H1 (cell line): ENCODE measurements at regions not wholly inside any gene's neighbourhood (a gene's known extent, or its start where the extent isn't known, plus 50 kb on each side); places are given as distances from the start of the nearest gene placed in this dataset.

Experiments used
- CTCF ChIA-PET: fragments of 300-600 bp; sonication (Branson Sonifier 250); formaldehyde crosslinking; loops from one replicate; lab custom pipeline; 2021; ENCODE audit not compliant: partially characterized antibody; lab: Charles Lee
- POLR2A ChIA-PET: fragments of 300-600 bp; sonication (Branson Sonifier 250); formaldehyde crosslinking; loops from one replicate; lab custom pipeline; 2021; ENCODE audit warnings: inconsistent platforms; ENCODE audit not compliant: partially characterized antibody; lab: Charles Lee
- DNase-seq, 2 experiments: peaks; one replicate each; pipeline versions ENCODE4 v3.0.0 to v3.0.0-alpha.2; 2010 to 2022; ENCODE audit warnings: low spot score in 2 of 2, low read depth in 1 of 2, mixed read lengths in 1 of 2
- FAIRE-seq: peaks from 2 replicates; lab custom pipeline; 2011; peaks lifted over from hg19 to GRCh38; lab: Jason Lieb, UNC
- H2AFZ ChIP-seq: 2 replicates; pipeline ENCODE4 v1.8.1; 2012; ENCODE audit warnings: low read length, inconsistent platforms
- H2AK5ac ChIP-seq: 2 replicates; pipeline ENCODE4 v1.6.1; 2013; ENCODE audit warnings: low read depth, low read length
- H2BK120ac ChIP-seq: replicated peaks from 2 replicates; pipeline ENCODE3; 2013; ENCODE audit warnings: low read depth, low read length, inconsistent platforms
- H2BK12ac ChIP-seq: 2 replicates; pipeline ENCODE4 v1.6.1; 2013; ENCODE audit warnings: low read depth, low read length
- H2BK15ac ChIP-seq: 2 replicates; pipeline ENCODE4 v1.6.1; 2013; ENCODE audit warnings: low read length
- H2BK20ac ChIP-seq: 2 replicates; pipeline ENCODE4 v1.6.1; 2013; ENCODE audit warnings: low read length
- H2BK5ac ChIP-seq: 2 replicates; pipeline ENCODE4 v1.6.1; 2013; ENCODE audit warnings: low read depth, low read length
- H3K14ac ChIP-seq: 2 replicates; pipeline ENCODE4 v1.6.1; 2013; ENCODE audit warnings: inconsistent platforms; ENCODE audit not compliant: insufficient read length
- H3K18ac ChIP-seq: 2 replicates; pipeline ENCODE4 v1.6.1; 2013; ENCODE audit warnings: low read length; ENCODE audit errors: extremely low read depth
- H3K23ac ChIP-seq: 2 replicates; pipeline ENCODE4 v1.6.1; 2013; ENCODE audit warnings: inconsistent platforms; ENCODE audit not compliant: insufficient read length
- H3K23me2 ChIP-seq: 2 replicates; pipeline ENCODE4 v1.6.1; 2013; ENCODE audit warnings: low read depth, low read length
- H3K27ac ChIP-seq: 2 replicates; pipeline ENCODE4 v1.6.1; 2011; ENCODE audit warnings: low read depth, low read length, inconsistent platforms
- H3K27me3 ChIP-seq, 4 experiments: replicated peaks in 1 of 4; 1 replicate in 1 of 4; 2 replicates in 3 of 4; pipeline versions ENCODE4 v1.6.1 to v1.8.1; 2011 to 2013; ENCODE audit warnings: low read length in 3 of 4, mild to moderate bottlenecking in 3 of 4, inconsistent platforms in 2 of 4, mixed read lengths in 2 of 4, moderate library complexity in 1 of 4; ENCODE audit not compliant: control insufficient read depth in 3 of 4, insufficient read depth in 3 of 4; ENCODE audit errors: extremely low read depth in 1 of 4
- H3K36me3 ChIP-seq, 4 experiments: 2 replicates each; pipeline versions ENCODE4 v1.6.1 to v1.8.1; 2011 to 2013; ENCODE audit warnings: mild to moderate bottlenecking in 4 of 4, low read length in 3 of 4, moderate library complexity in 2 of 4, control low read depth in 1 of 4, inconsistent platforms in 1 of 4; ENCODE audit not compliant: insufficient read depth in 4 of 4, control insufficient read depth in 2 of 4
- H3K4ac ChIP-seq: replicated peaks from 2 replicates; pipeline ENCODE3; 2013; ENCODE audit warnings: low read length, low read depth, mixed read lengths, inconsistent platforms; ENCODE audit not compliant: insufficient read length
- H3K4me1 ChIP-seq, 4 experiments: replicated peaks in 1 of 4; 1 replicate in 1 of 4; 2 replicates in 3 of 4; pipeline versions ENCODE4 v1.6.1 to v1.8.1; 2011 to 2013; ENCODE audit warnings: low read length in 3 of 4, inconsistent platforms in 2 of 4, mixed read lengths in 1 of 4; ENCODE audit not compliant: insufficient read depth in 4 of 4, control insufficient read depth in 3 of 4
- H3K4me2 ChIP-seq, 2 experiments: 2 replicates each; pipeline versions ENCODE4 v1.6.1 to v1.8.1; 2011 to 2013; ENCODE audit warnings: low read depth in 2 of 2, low read length in 2 of 2, control low read depth in 1 of 2, inconsistent platforms in 1 of 2, mild to moderate bottlenecking in 1 of 2; ENCODE audit not compliant: insufficient read depth in 1 of 2
- H3K4me3 ChIP-seq, 4 experiments: fragments of 200-600, 300-600 bp in 1 of 4; sonication (generic), shearing (Covaris generic), sonication (Bioruptor Twin) in 1 of 4; 2 replicates each; pipeline versions ENCODE4 v1.5.1 to v1.8.1; 2011 to 2016; ENCODE audit warnings: low read length in 4 of 4, low read depth in 3 of 4, control low read depth in 2 of 4, inconsistent platforms in 2 of 4, mild to moderate bottlenecking in 2 of 4, mixed read lengths in 1 of 4, moderate library complexity in 1 of 4; ENCODE audit not compliant: insufficient read depth in 2 of 4; ENCODE audit errors: extremely low read depth in 1 of 4
- H3K56ac ChIP-seq: replicated peaks from 2 replicates; pipeline ENCODE3; 2013; ENCODE audit warnings: low read depth, mild to moderate bottlenecking, mixed read lengths, low read length, inconsistent platforms; ENCODE audit not compliant: insufficient read length
- H3K79me1 ChIP-seq: 2 replicates; pipeline ENCODE4 v1.6.1; 2013; ENCODE audit warnings: low read depth, low read length, control low read depth
- H3K79me2 ChIP-seq, 2 experiments: 2 replicates each; pipeline versions ENCODE4 v1.6.1 to v1.8.1; 2012 to 2013; ENCODE audit warnings: low read length in 2 of 2, mild to moderate bottlenecking in 2 of 2, inconsistent platforms in 1 of 2; ENCODE audit not compliant: insufficient read depth in 2 of 2, control insufficient read depth in 1 of 2
- H3K9ac ChIP-seq, 4 experiments: replicated peaks in 1 of 4; 1 replicate in 1 of 4; 2 replicates in 3 of 4; pipeline versions ENCODE4 v1.6.1 to v1.8.1; 2011 to 2013; ENCODE audit warnings: low read depth in 3 of 4, low read length in 3 of 4, control low read depth in 2 of 4, mild to moderate bottlenecking in 2 of 4, moderate library complexity in 2 of 4, inconsistent platforms in 1 of 4; ENCODE audit errors: extremely low read depth in 1 of 4
- H3K9me3 ChIP-seq, 2 experiments: 2 replicates each; pipeline versions ENCODE4 v1.6.1 to v1.8.1; 2012 to 2013; ENCODE audit warnings: mild to moderate bottlenecking in 2 of 2, moderate library complexity in 2 of 2, control low read depth in 1 of 2, inconsistent platforms in 1 of 2, low read depth in 1 of 2, low read length in 1 of 2, mixed read lengths in 1 of 2; ENCODE audit not compliant: insufficient read depth in 2 of 2
- H4K20me1 ChIP-seq, 2 experiments: replicated peaks in 1 of 2; 2 replicates each; pipeline versions ENCODE3 to v1.8.1; 2011 to 2013; ENCODE audit warnings: inconsistent platforms in 2 of 2, low read length in 2 of 2, mild to moderate bottlenecking in 1 of 2; ENCODE audit not compliant: insufficient read depth in 2 of 2, control insufficient read depth in 1 of 2
- H4K5ac ChIP-seq: 2 replicates; pipeline ENCODE4 v1.6.1; 2013; ENCODE audit warnings: low read length, low read depth, mixed read lengths, inconsistent platforms; ENCODE audit not compliant: insufficient read length
- H4K8ac ChIP-seq: 2 replicates; pipeline ENCODE4 v1.8.0; 2013; ENCODE audit warnings: mild to moderate bottlenecking, moderate library complexity, low read length, inconsistent platforms; ENCODE audit not compliant: insufficient read depth; ENCODE audit errors: extremely low read depth
- H4K91ac ChIP-seq: replicated peaks from 2 replicates; pipeline ENCODE3; 2013; ENCODE audit warnings: low read length, mixed read lengths, inconsistent platforms; ENCODE audit not compliant: insufficient read length
- BRCA1 ChIP-seq: IDR thresholded peaks from 2 replicates; pipeline ENCODE4 v1.6.1; 2012; ENCODE audit warnings: low read depth, low read length, improper control_type of control experiment
- CEBPB ChIP-seq: IDR thresholded peaks from 2 replicates; pipeline ENCODE4 v1.6.1; 2012; ENCODE audit warnings: low read depth, low read length
- CHD2 ChIP-seq: IDR thresholded peaks from 2 replicates; pipeline ENCODE4 v1.6.1; 2012; ENCODE audit warnings: low read length, improper control_type of control experiment
- NANOG ChIP-seq: IDR thresholded peaks from 2 replicates; pipeline ENCODE4 v1.6.1; 2011; ENCODE audit warnings: low read length, low read depth, mild to moderate bottlenecking, inconsistent platforms; ENCODE audit not compliant: insufficient read depth, poor library complexity, severe bottlenecking
- NRF1 ChIP-seq: IDR thresholded peaks from 2 replicates; pipeline ENCODE4 v1.6.1; 2011; ENCODE audit warnings: mild to moderate bottlenecking, low read depth, low read length, improper control_type of control experiment
- RXRA ChIP-seq: IDR thresholded peaks from 2 replicates; pipeline ENCODE4 v1.6.1; 2011; ENCODE audit warnings: low read depth, mild to moderate bottlenecking, low read length, moderate library complexity; ENCODE audit not compliant: insufficient read depth
- SAP30 ChIP-seq: fragments of 300-600 bp; sonication (generic); IDR thresholded peaks from 2 replicates; pipeline ENCODE4 v1.7.1; 2012; ENCODE audit warnings: low read length, moderate library complexity, mild to moderate bottlenecking, inconsistent platforms; ENCODE audit not compliant: insufficient read depth, insufficient replicate concordance
- TAF7 ChIP-seq: optimal IDR thresholded peaks from 2 replicates; pipeline ENCODE3; 2011; ENCODE audit warnings: low read depth, mild to moderate bottlenecking, inconsistent platforms, low read length, moderate library complexity, borderline replicate concordance
- TBP ChIP-seq: IDR thresholded peaks from 2 replicates; pipeline ENCODE4 v1.6.1; 2011; ENCODE audit warnings: low read depth, low read length, improper control_type of control experiment
- TCF12 ChIP-seq: IDR thresholded peaks from 2 replicates; pipeline ENCODE4 v1.6.1; 2011; ENCODE audit warnings: low read depth, mild to moderate bottlenecking, low read length
- YY1 ChIP-seq: IDR thresholded peaks from 2 replicates; pipeline ENCODE4 v1.6.1; 2011; ENCODE audit warnings: low read depth, mild to moderate bottlenecking, low read length
- WGBS, 2 experiments: shearing (Covaris generic) in 1 of 2; methylation state at CpG; one replicate each; pipeline versions ENCODE4 v1.1.6 to v1.1.7; 2013 to 2015; ENCODE audit warnings: low lambda C conversion rate in 2 of 2, mixed read lengths in 2 of 2, inconsistent platforms in 1 of 2, low coverage in 1 of 2, missing lambda C conversion rate in 1 of 2; ENCODE audit not compliant: insufficient replicate concordance in 2 of 2, insufficient coverage in 1 of 2, insufficient read length in 1 of 2; ENCODE audit errors: extremely low coverage in 1 of 2, missing lambda C conversion rate in 1 of 2; 5-methylcytosine and 5-hydroxymethylcytosine counted together
- TF ChIP-seq, protein P1 (sequence below), 3 experiments: IDR thresholded peaks; 1 replicate in 2 of 3; 2 replicates in 1 of 3; pipeline versions ENCODE4 v1.5.1 to v1.6.1; 2011; ENCODE audit warnings: low read length in 3 of 3, mild to moderate bottlenecking in 3 of 3, inconsistent platforms in 2 of 3, low read depth in 1 of 3, moderate library complexity in 1 of 3; ENCODE audit not compliant: insufficient read depth in 1 of 3; ENCODE audit errors: control extremely low read depth in 1 of 3

- Histone ChIP-seq H3K9ac (no peak overlapping the region), H3K4me3 (no peak overlapping the region), H2AK5ac (no peak overlapping the region), H3K18ac (no peak overlapping the region), H2BK15ac (no peak overlapping the region), H2BK5ac (no peak overlapping the region), H3K79me1 (no peaks in the 10 kb centered on the region), H3K9me3 (no peaks in the 10 kb centered on the region), H4K5ac (no peak overlapping the region), H2BK20ac (no peak overlapping the region), H3K4me1 (no peaks in the 10 kb centered on the region), H3K56ac (no peak overlapping the region), H2BK120ac (no peak overlapping the region), H3K27ac (no peak overlapping the region), H2BK12ac (no peak overlapping the region), H3K14ac (no peak overlapping the region), H3K4ac (no peak overlapping the region), H4K20me1 (no peaks in the 10 kb centered on the region), H3K23me2 (no peaks in the 10 kb centered on the region), H3K27me3 (no peaks in the 10 kb centered on the region), H3K4me2 (no peak overlapping the region), H2AFZ (no peak overlapping the region), H3K36me3 (no peaks in the 10 kb centered on the region), H4K8ac (no peak overlapping the region), H3K79me2 (no peaks in the 10 kb centered on the region), H4K91ac (no peak overlapping the region), H3K23ac (no peak overlapping the region)
- ChIA-PET CTCF (interaction anchor here (0.6 kb wide), 1 partner anchor 406 kb away, joined by 3 read pairs; no protein-coding TSS in a partner anchor), POLR2A (no interaction called here)
- DNase-seq (no peak), FAIRE-seq (no peak)
- WGBS, 2 experiments, result 76% methylated on average over 6 of the region's 6 CpGs; no CpG with 5 or more reads in 1 of the 2 experiments
- TF ChIP-seq TAF7, result no peak
- no peak for TF ChIP-seq BRCA1
- TF ChIP-seq SAP30, result no peak
- no peak for TF ChIP-seq CHD2
- TF ChIP-seq, protein P1, sequence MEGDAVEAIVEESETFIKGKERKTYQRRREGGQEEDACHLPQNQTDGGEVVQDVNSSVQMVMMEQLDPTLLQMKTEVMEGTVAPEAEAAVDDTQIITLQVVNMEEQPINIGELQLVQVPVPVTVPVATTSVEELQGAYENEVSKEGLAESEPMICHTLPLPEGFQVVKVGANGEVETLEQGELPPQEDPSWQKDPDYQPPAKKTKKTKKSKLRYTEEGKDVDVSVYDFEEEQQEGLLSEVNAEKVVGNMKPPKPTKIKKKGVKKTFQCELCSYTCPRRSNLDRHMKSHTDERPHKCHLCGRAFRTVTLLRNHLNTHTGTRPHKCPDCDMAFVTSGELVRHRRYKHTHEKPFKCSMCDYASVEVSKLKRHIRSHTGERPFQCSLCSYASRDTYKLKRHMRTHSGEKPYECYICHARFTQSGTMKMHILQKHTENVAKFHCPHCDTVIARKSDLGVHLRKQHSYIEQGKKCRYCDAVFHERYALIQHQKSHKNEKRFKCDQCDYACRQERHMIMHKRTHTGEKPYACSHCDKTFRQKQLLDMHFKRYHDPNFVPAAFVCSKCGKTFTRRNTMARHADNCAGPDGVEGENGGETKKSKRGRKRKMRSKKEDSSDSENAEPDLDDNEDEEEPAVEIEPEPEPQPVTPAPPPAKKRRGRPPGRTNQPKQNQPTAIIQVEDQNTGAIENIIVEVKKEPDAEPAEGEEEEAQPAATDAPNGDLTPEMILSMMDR (IDR thresholded peaks at IDR 0.05; ENCODE audit: control extremely low read depth in 1 of 3, insufficient read depth in 1 of 3, low read depth in 1 of 3, low read length in 3 of 3), result no peak
- TF ChIP-seq RXRA, result no peak
- TF ChIP-seq TBP, result no peak
- no peak for TF ChIP-seq TCF12
- TF ChIP-seq NRF1, result no peak
- no peak for TF ChIP-seq YY1
- no peak for TF ChIP-seq NANOG
- no peak for TF ChIP-seq CEBPB
These were observed 103.5 kb upstream of the CTAGE1 start for GRCh38 chr18:22521026-22521707.
